Rectal smooth muscle tissue (tissue), 1 donor: ENCODE measurements at regions not wholly inside any gene's neighbourhood (a gene's known extent, or its start where the extent isn't known, plus 50 kb on each side); places are given as distances from the start of the nearest gene placed in this dataset.

Experiments used
- H3K27ac ChIP-seq: one replicate; pipeline ENCODE4 v1.7.0; 2013; ENCODE audit warnings: low read depth, low read length, inconsistent platforms
- H3K27me3 ChIP-seq: one replicate; pipeline ENCODE4 v1.7.0; 2013; ENCODE audit warnings: low read length; ENCODE audit not compliant: control insufficient read depth, insufficient read depth
- H3K36me3 ChIP-seq: one replicate; pipeline ENCODE4 v1.7.0; 2013; ENCODE audit warnings: low read length; ENCODE audit not compliant: control insufficient read depth, insufficient read depth
- H3K4me1 ChIP-seq: one replicate; pipeline ENCODE4 v1.7.0; 2013; ENCODE audit warnings: low read length; ENCODE audit not compliant: control insufficient read depth, insufficient read depth
- H3K4me3 ChIP-seq: one replicate; pipeline ENCODE4 v1.7.0; 2013; ENCODE audit warnings: low read length
- H3K9ac ChIP-seq: one replicate; pipeline ENCODE4 v1.7.0; 2013; ENCODE audit warnings: low read length

DNA sequence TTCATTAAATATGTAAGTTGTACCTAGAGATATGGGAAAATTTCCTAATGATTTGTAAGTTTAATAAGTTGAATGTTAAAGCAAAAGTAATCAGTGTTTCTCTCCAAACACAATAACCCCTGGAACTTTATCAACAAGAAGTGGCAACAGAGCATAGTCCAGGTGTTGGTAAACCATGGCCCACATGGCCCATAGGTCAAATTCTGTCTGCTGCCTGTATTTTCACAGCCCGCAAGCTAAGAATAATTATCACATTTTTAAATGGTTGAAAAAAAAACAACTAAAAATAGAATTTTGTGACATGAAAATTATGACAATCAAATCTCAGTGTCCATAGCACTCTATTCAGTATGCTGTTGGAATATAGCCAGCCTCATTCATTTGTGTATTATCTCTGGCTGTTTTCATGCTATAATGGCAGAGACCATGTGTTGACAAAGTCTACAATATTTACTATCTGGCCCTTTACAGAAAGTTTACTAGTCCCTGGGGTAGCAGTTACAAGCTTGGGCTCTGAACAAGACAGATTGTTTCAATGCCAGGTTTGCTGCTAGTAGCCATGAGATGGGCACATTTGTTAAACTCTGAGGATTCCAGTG is 395.8 kb downstream of the GASK1B start:
- H3K4me1 ChIP-seq = no peaks in the 10 kb centered on the region
- no peak overlapping the region for H3K9ac ChIP-seq
- no peak overlapping the region for H3K4me3 ChIP-seq
- no peak overlapping the region for H3K27ac ChIP-seq
- no peaks in the 10 kb centered on the region for H3K27me3 ChIP-seq
- H3K36me3 ChIP-seq = no peaks in the 10 kb centered on the region

DNA sequence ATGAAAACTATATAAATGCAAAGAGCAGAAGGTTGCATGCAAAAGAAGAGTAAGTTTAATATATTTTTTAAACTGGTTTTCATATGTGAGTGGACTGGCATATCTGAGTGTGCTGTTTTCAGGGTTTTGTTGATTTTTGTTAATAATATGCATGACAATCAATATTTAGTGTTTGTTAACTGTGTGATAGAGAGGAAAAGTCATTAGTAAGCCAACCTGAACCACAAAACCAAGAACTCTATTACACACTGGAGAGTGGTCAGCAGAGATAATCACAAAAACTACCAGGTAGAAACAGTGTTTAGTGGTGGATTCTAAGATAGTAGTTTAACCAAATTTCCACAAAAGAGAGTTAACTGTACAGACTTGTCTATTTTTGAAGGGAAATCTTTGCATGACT is 396.9 kb downstream of the GASK1B start:
- Histone ChIP-seq H3K36me3 (no peaks in the 10 kb centered on the region), H3K9ac (no peak overlapping the region), H3K4me1 (no peaks in the 10 kb centered on the region), H3K4me3 (no peak overlapping the region), H3K27ac (no peak overlapping the region), H3K27me3 (no peaks in the 10 kb centered on the region)

DNA sequence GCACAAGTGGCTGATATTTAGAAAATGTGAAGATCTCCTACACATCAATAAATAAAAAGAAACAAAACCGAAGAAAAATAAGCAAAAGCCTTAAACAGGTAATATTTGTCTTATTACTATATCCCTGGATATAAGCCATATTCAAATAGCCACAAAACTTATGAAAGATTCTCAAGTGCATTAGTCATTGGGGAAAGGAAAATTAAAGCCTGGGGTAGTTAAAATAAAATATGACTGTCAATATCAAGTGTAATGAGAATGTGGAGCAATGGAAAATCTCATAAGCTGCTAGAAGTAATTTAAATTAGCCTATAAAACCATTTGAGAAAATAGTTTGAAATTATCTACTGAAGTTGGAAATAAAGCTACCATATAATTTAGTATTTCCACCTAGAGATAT is 399.9 kb downstream of the GASK1B start:
- H3K4me3 ChIP-seq = no peak overlapping the region
- no peaks in the 10 kb centered on the region for H3K36me3 ChIP-seq

DNA sequence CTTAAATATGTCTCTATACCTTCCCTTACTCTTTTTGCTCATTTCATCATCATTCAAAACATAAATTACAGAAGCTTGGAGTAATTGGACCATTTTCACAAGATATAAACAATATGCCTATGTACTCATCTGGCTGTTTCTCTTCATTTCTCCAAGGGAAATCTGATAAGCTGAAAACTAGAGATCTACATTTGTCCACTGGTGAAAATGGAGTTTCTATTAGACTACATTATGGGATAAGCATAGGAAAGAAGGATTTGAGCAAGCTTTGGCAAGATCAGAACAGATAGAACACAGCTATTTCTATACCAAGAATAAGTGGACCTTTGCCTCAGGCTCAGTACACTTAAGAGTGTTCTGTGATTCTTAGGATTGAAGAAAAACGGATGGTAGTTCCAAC is 404.4 kb downstream of the GASK1B start:
- H3K4me1 ChIP-seq = no peaks in the 10 kb centered on the region
- no peak overlapping the region for H3K27ac ChIP-seq
- no peak overlapping the region for H3K9ac ChIP-seq
- H3K36me3 ChIP-seq = no peaks in the 10 kb centered on the region
- H3K27me3 ChIP-seq = no peaks in the 10 kb centered on the region
- H3K4me3 ChIP-seq = no peak overlapping the region

More for the DNA sequence above, 399.9 kb downstream of the GASK1B start:
- Histone ChIP-seq H3K27me3 (no peaks in the 10 kb centered on the region), H3K4me1 (no peaks in the 10 kb centered on the region), H3K27ac (no peak overlapping the region), H3K9ac (no peak overlapping the region)

DNA sequence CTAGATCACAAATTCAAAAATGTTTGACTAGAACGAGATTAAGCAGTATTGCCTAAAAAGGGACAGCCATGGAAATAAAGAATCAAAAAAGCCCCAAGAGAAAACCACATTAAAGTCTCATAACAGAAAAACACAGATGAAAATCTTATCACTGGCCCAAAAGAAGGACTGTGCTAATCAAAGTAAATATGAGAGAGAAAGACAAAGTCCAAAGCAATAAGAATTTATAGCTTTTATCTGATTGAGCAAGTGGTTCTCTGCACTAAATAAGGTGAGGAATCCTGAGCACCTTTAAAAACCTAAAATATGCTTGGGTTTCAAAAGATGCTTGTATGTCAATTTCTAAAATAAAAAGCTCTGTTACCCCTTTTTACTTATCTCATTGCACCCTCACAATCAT is 409.3 kb downstream of the GASK1B start:
- H3K36me3 ChIP-seq = no peaks in the 10 kb centered on the region
- no peak overlapping the region for H3K27ac ChIP-seq
- H3K27me3 ChIP-seq = no peaks in the 10 kb centered on the region
- no peaks in the 10 kb centered on the region for H3K4me1 ChIP-seq
- no peak overlapping the region for H3K4me3 ChIP-seq
- H3K9ac ChIP-seq = no peak overlapping the region

DNA sequence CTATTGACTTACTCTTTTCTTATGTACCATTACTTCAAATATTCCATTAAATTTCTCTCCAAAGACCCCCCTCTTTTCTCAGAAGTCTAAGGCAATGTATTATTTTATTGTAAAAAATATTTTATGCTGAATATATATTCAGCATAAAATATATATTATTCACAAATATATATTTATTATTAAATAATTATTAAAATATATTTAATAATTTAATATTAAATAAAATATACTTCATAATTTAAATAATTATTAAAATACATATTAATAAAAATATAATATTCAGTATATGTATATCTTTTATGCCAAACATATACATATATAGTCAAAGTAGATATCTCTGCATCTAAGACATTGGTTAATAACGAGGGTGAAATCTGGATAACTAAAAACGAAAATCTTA is 418.4 kb downstream of the GASK1B start:
- H3K4me1 ChIP-seq = no peaks in the 10 kb centered on the region
- no peak overlapping the region for H3K9ac ChIP-seq
- no peak overlapping the region for H3K27ac ChIP-seq
- H3K4me3 ChIP-seq = no peak overlapping the region
- H3K27me3 ChIP-seq = no peaks in the 10 kb centered on the region
- H3K36me3 ChIP-seq = no peaks in the 10 kb centered on the region

DNA sequence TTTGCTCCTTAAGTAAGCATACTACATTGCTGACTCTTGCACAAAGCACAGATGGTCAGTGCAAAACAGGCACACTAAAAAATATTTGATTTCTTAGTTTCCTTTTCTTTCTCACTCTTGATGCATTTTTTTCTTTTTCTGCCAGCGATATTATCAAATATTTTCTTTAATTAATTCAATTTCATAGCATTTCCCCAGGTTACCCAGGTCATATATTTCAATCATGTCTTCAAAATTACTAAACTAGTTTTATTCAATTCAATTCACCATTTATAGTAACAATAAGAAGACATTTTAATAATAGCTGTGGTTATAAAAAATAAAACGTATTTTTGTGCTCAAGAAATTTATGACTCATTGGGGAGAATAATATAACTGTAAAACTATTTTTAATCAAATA is 421.2 kb downstream of the GASK1B start:
- no peaks in the 10 kb centered on the region for H3K27me3 ChIP-seq
- no peaks in the 10 kb centered on the region for H3K36me3 ChIP-seq
- no peak overlapping the region for H3K4me3 ChIP-seq
- H3K27ac ChIP-seq = no peak overlapping the region
- H3K4me1 ChIP-seq = no peaks in the 10 kb centered on the region
- H3K9ac ChIP-seq = no peak overlapping the region

DNA sequence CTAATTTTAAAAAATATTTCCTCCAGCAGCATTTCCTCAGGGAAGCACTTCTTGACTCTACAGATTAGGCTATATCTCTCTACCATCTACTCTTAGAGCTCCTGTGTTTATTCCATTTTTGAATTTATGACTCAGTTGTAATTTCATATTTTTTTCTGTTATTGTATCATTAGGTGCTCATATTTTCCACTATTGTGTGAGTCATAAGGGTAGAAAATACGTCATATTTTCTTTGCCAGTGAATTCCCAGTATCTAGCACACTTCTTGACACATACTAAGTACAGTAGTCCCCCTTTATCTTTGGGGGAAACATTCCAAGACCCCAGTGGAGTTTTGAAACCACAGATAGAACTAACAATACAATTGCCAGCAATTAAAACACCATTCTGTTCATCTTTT is 431.2 kb downstream of the GASK1B start:
- Histone ChIP-seq H3K36me3 (no peaks in the 10 kb centered on the region), H3K4me1 (no peaks in the 10 kb centered on the region), H3K4me3 (no peak overlapping the region), H3K27me3 (no peaks in the 10 kb centered on the region), H3K9ac (no peak overlapping the region), H3K27ac (no peak overlapping the region)

DNA sequence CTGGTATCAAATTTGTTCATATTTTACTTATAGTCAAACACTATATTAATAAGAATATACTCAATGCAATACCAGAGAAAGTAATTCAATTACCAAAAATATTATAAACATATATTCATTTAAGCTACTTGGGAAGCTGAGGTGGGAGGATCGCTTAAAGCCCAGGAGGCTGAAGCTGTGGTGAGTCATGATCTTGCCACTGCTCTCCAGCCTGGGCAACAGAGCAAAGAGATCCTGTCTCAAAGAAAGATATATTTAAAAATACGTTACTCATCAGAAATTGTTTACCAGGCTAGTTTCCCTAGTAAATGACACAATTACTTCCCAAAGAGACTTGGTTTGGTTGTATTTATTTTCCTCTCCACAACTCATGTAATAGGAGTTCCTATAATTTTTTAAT is 433.6 kb downstream of the GASK1B start:
- H3K27me3 ChIP-seq = no peaks in the 10 kb centered on the region
- no peak overlapping the region for H3K4me3 ChIP-seq
- H3K36me3 ChIP-seq = no peaks in the 10 kb centered on the region
- no peaks in the 10 kb centered on the region for H3K4me1 ChIP-seq
- H3K27ac ChIP-seq = no peak overlapping the region
- no peak overlapping the region for H3K9ac ChIP-seq

DNA sequence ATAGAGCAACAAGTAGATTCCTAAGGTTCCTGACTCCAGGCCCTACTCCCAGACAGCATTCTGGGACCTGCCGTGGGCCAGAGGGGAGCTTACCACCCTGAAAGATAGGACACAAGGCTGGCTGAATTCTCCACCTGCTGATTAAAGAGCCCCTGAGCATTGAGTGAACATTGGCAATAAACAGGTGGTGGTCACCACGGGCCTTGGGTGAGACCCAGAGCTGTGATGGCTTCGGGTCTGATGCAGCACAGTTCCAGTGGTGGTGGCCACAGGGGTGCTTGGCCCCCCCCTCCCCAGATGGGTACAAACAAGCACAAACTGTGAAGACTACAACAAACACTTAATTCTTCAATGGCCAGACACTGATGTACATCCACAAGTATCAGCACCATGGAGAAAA is 444.6 kb downstream of the GASK1B start:
- H3K9ac ChIP-seq = no peak overlapping the region
- no peaks in the 10 kb centered on the region for H3K36me3 ChIP-seq
- H3K4me3 ChIP-seq = no peak overlapping the region
- no peak overlapping the region for H3K27ac ChIP-seq
- no peaks in the 10 kb centered on the region for H3K4me1 ChIP-seq
- H3K27me3 ChIP-seq = no peaks in the 10 kb centered on the region

DNA sequence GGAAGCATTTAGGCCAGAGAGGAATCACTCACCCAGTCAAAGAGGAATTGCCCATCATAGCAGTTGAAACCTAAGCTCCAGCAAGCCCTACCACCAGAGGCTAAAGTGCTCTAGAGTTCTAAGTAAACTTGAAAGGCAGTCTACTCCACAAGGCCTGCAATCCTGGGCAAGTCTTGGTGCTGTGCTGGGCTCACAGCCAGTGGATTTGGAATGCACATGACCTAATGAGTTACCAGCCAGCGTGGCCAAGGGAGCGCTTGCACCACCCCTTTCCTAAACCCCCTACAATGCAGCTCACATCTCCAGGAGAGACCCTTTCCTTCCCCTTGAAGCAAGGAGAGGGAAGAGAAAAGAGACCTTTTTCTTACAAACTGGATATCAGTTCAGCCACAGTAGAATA is 445.7 kb downstream of the GASK1B start:
- H3K9ac ChIP-seq = no peak overlapping the region
- no peaks in the 10 kb centered on the region for H3K4me1 ChIP-seq
- no peaks in the 10 kb centered on the region for H3K27me3 ChIP-seq
- no peaks in the 10 kb centered on the region for H3K36me3 ChIP-seq
- H3K4me3 ChIP-seq = no peak overlapping the region
- H3K27ac ChIP-seq = no peak overlapping the region

DNA sequence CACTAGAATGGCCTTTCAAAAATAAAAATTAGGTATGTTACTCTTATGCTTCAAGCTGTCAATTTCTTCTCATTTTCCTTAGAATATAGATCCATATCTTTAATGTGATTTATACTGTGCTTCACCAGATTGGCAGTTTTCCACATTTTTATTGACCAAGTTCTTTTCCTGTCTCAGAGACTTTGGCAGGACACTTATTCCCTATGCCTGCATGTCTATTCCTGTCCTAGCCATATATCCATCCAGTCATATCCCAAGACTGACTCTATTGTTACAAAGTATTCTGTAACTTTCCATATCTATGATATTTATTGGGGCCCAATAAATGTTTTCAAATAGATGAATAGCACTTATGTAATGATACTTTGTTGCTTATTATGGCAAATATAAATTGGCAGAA is 450.7 kb downstream of the GASK1B start:
- H3K4me1 ChIP-seq = no peaks in the 10 kb centered on the region
- H3K4me3 ChIP-seq = no peak overlapping the region
- H3K27ac ChIP-seq = no peak overlapping the region
- no peak overlapping the region for H3K9ac ChIP-seq
- no peaks in the 10 kb centered on the region for H3K27me3 ChIP-seq
- H3K36me3 ChIP-seq = no peaks in the 10 kb centered on the region

DNA sequence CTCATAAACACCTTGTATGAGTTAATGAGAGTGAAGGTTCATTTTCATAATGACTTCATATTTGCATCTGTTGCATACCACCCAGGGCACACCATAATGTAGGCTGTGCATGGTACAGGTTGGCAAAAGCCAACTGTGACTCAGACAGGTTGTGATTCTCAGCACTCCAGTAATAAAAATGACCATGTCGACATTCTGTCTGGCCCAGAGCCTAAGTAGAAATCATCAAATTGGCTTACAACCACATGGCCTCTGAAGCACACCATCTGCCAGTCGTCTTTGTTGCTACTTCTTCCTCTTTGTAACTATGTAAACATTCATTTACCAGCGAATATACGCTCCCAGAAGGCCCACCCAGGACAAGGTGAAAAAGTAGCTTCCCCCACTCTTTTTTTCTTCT is 459.5 kb downstream of the GASK1B start:
- no peak overlapping the region for H3K4me3 ChIP-seq
- no peaks in the 10 kb centered on the region for H3K4me1 ChIP-seq
- no peaks in the 10 kb centered on the region for H3K27me3 ChIP-seq
- H3K9ac ChIP-seq = no peak overlapping the region
- H3K27ac ChIP-seq = no peak overlapping the region
- no peaks in the 10 kb centered on the region for H3K36me3 ChIP-seq
